GM12891 (cell line): ENCODE measurements at regions not wholly inside any gene's neighbourhood (a gene's known extent, or its start where the extent isn't known, plus 50 kb on each side); places are given as distances from the start of the nearest gene placed in this dataset.
"Not testable (repeated sequence)": the region's sequence is repeated elsewhere in the genome, so short reads cannot be mapped to it uniquely, and the experiment has no call there.

Experiments used
- DNase-seq: peaks from one replicate; pipeline ENCODE4 v3.0.0; 2011; ENCODE audit warnings: low spot score; ENCODE audit not compliant: insufficient read length
- FAIRE-seq: peaks from 2 replicates; lab custom pipeline; 2011; peaks lifted over from hg19 to GRCh38; lab: Jason Lieb, UNC
- PAX5 ChIP-seq: IDR thresholded peaks from 2 replicates; pipeline ENCODE4 v1.6.1; 2011; ENCODE audit warnings: low read length, moderate library complexity, mild to moderate bottlenecking; ENCODE audit not compliant: insufficient read depth, severe bottlenecking
- POLR2A ChIP-seq: IDR thresholded peaks from 2 replicates; pipeline ENCODE4 v1.6.1; 2011; ENCODE audit warnings: low read depth, low read length, control low read depth
- POLR2AphosphoS5 ChIP-seq: IDR thresholded peaks from 2 replicates; pipeline ENCODE4 v1.6.1; 2011; ENCODE audit warnings: low read depth, low read length, control low read depth
- POU2F2 ChIP-seq: IDR thresholded peaks from 2 replicates; pipeline ENCODE4 v1.6.1; 2011; ENCODE audit warnings: low read depth, mild to moderate bottlenecking, control low read depth, low read length, moderate library complexity
- SPI1 ChIP-seq: IDR thresholded peaks from 2 replicates; pipeline ENCODE4 v1.6.1; 2011; ENCODE audit warnings: low read depth, low read length, control low read depth
- TAF1 ChIP-seq: IDR thresholded peaks from 2 replicates; pipeline ENCODE4 v1.6.1; 2011; ENCODE audit warnings: low read depth, low read length, control low read depth

DNA sequence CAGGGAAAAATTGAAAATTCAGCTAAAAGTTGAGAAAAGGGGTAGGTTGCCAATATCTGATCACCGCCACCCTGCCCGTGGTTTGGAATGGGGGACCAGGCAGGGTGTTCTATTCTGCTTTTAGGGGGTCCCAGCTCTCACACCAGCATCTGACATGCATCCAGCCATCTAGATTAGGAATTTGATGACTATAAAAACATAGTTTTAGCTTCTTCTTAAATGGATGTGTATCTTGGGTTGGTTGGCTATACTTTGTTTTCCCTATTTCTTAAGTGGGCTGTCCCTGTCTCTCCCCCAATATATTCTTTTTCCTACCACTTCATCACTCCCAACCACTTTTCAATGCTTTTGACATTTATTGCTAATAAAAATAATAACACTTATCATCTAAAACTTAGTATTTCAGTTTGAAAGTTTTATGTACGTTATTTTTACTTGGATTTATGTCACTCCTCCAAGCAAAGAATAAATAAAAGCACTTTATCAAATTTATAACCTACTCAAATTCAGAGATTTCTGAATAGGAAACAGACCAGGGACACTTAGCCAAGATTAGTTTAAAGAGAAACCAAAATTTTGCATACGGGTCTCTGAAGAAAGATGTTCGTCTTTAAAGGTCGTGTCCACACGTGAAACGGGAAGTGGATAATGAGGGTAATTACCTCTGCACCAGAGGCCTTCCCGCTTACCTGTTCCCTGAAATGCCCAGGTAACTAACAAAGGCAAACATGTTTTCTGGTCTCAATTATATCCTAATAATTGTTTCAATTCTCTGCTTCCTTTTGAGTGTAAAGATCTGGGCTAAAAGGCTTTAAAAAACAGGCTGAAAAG is 233.2 kb upstream of the AUTS2 start:
- DNase-seq (no peak), FAIRE-seq (no peak)
- TF ChIP-seq SPI1, result peak; percentile 57
- TF ChIP-seq POLR2A, result no peak

DNA sequence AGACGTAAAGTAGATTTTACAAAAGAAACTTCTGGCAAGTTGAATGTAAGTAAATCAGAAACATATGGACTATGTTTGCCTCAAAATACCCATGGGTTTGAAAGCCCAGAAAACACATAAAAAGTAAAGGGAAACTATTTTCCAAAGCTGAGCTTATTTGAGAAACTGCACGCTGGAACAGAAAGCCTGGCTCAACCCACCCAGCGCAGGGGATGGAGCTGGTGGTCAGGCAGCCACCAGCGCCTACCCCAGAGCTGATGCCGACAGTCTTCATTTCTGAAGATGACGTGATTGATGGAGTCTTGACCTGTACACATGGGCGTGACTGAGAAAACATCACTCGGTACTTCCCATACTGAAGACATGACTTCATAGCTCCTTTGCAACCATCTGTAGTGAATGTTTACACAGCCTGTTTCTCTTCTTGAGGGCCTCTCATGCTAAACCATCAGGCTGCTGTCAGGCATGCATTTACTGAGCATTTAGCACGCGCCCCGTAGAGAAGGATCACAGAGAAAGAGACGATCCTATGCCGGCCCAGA is 232.6 kb upstream of the AUTS2 start:
- no peak for DNase-seq
- no peak for FAIRE-seq
- TF ChIP-seq POU2F2, result no peak

DNA sequence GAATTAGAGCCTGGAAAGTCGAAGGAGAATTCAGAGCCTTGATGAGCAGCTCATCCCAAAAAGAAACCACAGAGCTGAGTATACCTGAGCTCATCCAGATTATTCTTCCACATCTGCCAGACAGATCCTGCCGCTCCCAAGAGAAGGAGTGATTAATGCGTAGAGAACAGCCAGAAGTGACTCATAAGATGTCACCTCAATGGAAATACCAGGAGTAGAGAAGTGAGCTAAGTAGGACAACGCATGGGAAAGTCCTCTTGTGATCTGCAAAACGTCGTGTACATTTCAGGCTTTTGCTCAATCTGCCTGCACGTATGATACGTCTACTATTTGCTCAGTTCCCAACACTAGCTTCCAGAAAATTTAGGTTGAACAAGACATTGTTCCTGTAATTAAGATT is 230.5 kb upstream of the AUTS2 start:
- DNase-seq (no peak), FAIRE-seq (no peak)
- TF ChIP-seq PAX5 (no peak), TAF1 (no peak), POLR2AphosphoS5 (no peak), SPI1 (no peak), POU2F2 (no peak), POLR2A (no peak)

DNA sequence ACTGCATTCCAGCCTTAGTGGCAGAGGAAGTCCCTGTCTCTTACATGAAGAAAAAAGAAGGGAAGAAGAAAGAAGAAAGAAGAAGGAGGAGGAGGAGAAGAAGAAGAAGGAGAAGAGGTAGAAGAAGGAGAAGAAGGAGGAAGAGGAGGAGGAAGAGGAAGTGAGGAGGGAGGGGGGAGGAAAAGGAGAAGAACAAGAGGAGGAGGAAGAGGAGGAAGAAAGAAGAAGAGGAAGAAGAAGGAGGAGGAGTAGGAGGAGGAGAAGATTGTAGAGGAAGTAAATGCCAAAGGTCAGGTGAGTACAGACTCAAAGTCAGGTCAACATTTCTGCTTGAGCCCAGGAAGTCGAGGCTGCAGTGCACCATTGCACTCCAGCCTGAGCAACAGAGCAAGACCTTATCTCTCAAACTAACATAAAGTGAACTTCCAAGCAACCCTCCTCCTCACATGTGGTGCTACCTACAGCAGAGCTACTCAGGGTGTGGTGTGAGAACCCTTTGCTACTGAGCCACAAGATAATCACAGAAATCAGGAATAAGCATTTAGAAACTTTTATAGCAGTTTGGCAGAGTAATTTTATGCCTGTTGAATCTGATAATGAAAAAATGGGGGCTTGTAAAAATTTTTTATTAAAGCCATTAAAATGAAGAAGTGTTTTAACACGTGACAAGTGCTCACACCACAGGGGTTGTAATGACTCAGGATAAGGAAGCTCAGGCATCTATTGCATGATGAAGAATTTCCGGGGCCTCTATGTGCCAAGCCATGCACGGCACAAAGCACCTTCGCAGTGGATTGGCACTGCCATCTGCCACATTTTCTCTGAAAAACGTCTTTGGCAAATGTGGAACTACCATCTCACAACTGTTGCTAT is 224.9 kb upstream of the AUTS2 start:
- FAIRE-seq (no peak), DNase-seq (no peak)
- TF ChIP-seq POLR2AphosphoS5, result no peak

DNA sequence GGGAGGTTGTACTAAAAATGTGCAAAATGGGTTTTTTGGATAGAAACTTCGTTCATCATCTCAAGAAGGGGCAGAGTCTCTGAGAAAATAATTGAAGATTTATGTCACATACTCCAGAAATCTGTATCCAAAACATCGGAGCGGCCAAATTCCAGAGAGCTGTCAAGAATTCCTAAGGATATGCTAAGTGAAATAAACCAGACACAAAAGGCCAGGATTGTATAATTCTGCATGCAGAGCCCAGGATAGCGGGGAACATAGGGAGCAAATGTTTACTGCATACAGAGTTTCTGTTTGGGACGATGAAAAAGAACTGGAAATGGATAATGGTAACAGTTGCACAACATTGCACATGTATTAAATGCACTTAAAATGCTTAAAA is 224.2 kb upstream of the AUTS2 start:
- no peak for FAIRE-seq
- TF ChIP-seq POLR2A (no peak), TAF1 (no peak), POU2F2 (no peak), PAX5 (no peak), SPI1 (no peak), POLR2AphosphoS5 (no peak)
- DNase-seq, result no peak

DNA sequence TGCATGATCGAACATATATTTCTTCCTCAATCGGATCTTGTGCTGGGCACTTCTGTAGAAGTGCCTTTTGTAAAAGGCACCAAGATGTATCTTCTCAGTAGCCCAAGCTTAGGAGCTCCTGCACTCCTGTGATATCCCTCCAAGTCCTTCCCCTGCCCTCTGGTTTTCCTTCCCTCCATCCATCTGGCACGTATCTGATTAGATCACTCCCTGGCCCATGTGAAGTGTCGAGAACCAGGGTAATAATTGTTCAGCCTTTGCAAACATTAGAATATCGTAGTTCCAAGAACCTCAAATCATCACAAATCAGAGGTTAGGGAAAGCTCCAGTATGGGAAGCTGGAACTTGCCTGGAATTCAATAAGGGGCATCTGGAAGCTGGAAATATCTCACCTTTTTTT is 221.1 kb upstream of the AUTS2 start:
- FAIRE-seq, result no peak
- no peak for TF ChIP-seq TAF1
- no peak for TF ChIP-seq POU2F2
- TF ChIP-seq SPI1, result no peak
- TF ChIP-seq POLR2A, result no peak
- TF ChIP-seq POLR2AphosphoS5, result no peak
- no peak for TF ChIP-seq PAX5
- DNase-seq, result no peak

DNA sequence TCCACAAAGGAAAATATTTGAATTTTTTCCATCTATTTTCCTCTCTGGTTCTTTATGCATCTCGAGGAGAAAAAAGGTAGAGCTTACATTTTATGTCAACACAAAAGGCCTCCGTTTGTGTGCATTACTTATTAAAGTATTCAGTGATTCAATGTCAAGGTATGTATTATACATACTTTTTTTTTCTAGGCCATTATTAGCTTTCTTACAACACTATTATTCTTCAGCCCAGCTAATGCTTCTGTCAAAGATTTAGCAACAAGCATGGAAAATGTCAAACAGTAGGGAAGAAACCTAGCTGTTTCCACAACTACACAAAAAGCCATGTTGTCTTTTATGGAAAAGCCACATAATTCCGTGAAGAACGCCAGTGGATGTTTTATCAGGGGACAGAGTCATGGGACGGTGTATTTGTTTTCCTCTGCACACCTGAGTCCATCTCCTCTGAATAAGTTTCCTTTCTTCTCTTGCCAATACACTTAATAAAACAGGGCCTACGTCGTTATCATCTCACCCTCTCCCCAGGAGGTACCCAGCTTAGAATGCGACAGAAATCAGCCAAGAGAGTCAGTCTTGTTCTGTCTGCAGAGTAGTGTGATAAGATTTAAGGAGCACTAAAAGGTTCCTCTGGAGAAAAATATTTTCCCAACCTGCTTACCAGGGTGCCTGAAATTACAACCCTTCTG is 209.7 kb upstream of the AUTS2 start:
- TF ChIP-seq POLR2A (no peak), POU2F2 (no peak), SPI1 (no peak), TAF1 (no peak), POLR2AphosphoS5 (no peak), PAX5 (no peak)
- DNase-seq, result no peak
- FAIRE-seq, result no peak

DNA sequence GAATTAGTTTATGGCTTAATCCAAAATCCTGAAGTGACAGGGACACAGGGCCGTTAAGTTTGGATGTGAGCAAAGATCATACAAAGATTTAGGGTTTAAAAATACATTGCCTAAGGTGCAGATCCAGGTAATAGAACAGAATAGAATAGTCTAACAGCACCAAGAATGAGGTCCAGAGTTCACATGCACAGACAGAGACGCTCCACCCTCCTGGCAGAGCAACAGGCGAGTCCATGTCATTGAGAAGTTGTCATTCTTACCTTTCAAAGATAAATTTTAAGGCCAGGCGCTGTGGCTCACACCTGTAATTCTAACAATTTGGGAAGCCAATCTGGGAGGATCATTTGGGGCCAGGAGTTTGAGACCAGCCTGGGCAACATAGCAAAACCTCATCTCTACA is 209.1 kb upstream of the AUTS2 start:
- DNase-seq (no peak), FAIRE-seq (no peak)
- TF ChIP-seq TAF1 (no peak), POU2F2 (no peak), POLR2AphosphoS5 (no peak), POLR2A (no peak), SPI1 (no peak), PAX5 (no peak)

DNA sequence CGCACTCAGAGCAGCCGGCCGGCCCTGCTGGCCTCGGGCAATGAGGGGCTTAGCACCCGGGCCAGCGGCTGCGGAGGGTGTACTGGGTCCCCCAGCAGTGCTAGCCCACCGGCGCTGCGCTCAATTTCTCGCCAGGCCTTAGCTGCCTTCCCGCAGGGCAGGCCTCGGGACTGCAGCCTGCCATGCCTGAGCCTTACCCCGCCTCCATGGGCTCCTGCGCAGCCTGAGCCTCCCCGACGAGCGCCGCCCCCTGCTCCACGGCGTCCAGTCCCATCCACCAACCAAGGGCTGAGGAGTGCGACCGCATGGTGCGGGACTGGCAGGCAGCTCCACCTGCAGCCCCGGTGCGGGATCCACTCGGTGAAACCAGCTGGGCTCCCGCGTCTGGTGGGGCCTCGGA is 204.4 kb upstream of the AUTS2 start:
- not testable (repeated sequence) for FAIRE-seq, DNase-seq

DNA sequence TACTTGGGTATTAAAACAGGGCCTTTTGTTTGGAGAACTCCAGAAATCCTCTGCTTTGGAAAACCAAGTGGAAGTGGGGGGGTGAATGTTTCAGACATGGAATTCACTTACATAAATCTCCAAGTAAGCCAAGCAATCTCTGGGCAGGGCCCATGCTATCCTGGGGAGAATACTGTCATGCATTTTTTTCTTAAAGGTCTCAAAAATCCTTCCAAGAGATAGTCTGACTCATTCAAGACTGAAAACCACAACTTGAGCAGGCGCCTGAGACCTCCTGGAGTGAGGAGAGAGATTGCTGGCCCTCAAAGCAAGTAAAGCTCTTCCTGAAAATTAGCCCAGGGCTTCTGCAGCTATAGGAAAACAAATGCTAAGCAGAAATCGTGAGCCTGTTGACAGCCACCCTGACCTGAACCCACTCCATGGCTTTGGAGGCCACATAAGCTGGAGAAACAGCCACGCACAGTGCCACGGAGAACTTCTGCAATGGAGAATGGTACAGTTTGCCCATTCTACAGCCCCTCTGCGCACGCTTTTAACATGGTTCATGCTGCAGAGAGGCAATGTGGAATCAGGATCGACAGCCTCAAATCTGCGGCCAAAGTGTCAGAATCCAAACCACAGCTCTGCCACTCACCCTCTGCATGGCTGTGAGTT is 203.1 kb upstream of the AUTS2 start:
- FAIRE-seq, result no peak
- no peak for DNase-seq
- no peak for TF ChIP-seq SPI1
